ENCODE measurements at regions not wholly inside any gene's neighbourhood (a gene's known extent, or its start where the extent isn't known, plus 50 kb on each side); places are given as distances from the start of the nearest gene placed in this dataset.
"Not testable (repeated sequence)": the region's sequence is repeated elsewhere in the genome, so short reads cannot be mapped to it uniquely, and the experiment has no call there.

DNA sequence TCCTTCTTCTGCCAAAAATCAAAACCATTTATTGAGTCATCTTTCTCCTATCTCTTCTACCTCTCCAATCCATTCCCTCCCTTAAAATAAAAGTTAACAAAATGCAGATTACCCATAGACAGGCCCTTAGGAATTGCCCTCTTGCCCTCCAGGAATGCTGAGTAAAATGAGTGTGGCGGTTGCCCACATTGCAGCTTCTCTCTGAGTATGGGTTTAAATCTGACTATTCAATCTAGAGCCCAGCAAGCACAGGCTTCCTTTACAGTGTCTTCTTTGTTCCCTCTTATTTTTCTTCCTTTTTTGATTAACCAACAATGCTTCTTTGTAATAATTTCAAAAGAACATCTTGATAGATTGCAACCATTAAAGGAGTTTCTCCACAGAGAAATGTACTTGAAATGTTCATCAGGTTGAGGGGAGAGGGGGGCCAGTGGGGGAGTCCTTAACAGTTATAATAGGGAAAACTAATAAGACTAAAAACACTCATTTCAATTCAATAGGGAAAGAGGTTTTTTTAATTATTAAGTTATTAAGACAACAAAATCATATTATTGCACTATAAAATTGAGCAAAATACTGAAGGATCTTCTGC is 135.3 kb upstream of the LMCD1 start:
- no peak for FAIRE-seq

GRCh38 chr3:8368598-8368997 is 133.0 kb upstream of the LMCD1 start:
- no peak for FAIRE-seq

DNA sequence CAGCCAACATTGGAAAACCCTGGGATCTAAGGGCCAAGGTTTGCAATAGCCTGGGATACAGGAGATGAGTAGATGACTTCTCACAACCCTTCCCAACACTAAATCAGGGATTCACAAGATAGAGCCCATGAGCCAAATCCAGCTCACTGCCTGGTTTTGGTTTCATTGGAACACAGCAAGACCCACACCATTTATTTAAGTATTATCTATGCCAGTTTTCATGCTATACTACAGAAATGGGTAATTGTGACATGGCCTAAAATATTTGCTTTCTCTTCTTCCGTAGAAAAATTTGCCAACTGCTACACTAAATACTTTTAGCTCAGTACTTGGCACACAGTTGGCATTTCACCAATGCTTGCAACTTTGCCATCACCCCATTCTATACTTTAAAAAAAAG is 132.0 kb upstream of the LMCD1 start:
- no peak for FAIRE-seq

- FAIRE-seq = no peak
Measured at GRCh38 chr3:8371085-8371551, 130.5 kb upstream of the LMCD1 start.

DNA sequence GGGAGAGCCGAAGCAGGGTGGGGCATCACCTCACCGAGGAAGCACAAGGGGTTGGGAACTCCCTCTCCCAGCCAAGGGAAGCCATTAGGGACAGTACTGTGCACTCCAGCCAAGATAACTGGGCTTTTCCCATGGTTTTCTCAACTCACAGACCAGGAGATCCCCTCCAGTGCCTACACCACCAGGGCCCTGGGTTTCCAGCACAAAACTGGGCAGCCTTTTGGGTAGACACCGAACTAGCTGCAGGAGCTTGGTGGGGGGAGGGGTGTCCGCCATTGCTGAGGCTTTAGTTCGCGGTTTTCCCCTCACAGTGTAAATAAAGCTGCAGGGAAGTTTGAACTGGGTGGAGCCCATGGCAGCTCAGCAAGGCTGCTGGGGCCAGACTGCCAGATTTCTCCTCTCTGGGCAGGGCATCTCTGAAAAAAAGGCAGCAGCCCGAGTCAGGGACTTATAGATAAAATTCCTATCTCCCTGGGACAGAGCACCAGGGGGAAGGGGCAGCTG is 129.6 kb upstream of the LMCD1 start:
- no peak for FAIRE-seq

DNA sequence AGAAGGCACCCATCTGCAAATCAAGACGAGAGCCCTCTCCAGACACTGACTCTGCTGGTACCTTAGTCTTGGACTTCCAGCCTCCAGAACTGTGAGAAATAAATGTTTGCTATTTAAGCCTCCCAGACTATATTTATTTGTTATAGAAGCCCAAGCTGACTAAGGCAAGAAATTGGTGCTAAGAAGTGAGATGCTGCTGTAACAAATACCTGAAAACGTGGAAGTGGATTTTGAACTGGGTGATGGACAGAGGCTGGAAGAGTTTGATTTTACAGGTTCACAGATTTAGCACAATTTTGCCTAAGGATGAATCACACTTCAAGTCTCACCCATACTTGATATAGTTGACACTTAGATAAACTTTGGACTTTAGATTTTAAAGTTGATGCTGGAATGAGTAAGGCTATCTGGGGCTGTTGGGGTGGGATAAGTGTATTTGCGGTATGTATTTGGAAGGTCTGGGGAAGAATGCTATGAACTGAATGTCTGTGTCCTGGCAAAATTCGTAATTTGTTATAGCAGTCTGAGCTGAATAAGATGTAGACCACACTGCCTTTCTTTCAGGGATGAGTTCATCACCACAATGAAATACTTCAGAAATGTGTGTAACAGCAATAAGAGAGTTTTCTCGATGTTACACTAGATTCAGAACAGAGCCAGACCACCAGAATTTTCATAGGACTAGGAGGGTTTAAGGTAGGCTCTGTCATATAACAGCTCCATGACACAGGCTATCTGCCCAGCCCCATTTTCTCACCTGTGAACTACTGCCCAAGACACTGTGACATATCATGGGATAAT is 120.5 kb upstream of the LMCD1 start:
- FAIRE-seq = no peak

GRCh38 chr3:8385848-8386620 is 115.6 kb upstream of the LMCD1 start:
- FAIRE-seq = no peak

DNA sequence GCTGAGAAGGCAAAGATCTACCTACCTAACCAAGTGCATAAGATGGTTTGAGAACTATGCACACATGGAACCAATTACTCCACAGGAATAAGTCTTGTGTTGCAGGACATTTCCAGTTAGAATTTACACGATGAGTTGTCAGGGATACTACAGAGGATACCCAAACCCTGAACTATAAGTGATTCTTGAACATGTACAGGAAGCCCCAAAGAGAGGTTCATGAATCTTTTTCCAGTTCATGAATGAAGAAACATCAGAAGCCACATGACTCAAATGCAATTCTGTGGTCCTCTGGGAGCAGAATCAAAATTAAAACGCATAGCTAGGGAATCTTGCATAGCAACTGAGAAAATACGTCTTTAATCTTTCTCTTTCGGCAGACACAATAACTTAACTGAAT is 114.1 kb upstream of the LMCD1 start:
- FAIRE-seq = no peak

GRCh38 chr3:8399686-8400085 is 101.9 kb upstream of the LMCD1 start:
- no peak for FAIRE-seq

DNA sequence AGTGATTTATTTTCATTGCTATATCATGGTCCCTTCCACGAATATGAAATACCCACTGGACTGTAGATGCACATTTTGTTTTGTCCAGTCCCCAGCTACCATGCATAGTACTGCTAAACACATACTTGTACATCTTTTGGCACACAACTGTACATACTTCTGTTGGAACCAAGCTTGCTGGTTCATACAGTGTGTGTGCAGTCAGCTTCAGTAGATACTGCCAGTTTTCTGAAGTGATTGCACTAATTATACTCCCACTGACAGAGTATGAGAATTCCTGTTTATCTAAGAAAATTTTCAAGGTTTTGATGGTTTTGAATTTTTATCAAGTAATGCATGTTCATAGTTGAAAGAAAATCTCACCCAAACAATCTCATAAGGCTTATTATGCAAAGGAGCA is 100.7 kb upstream of the LMCD1 start:
- no peak for FAIRE-seq

DNA sequence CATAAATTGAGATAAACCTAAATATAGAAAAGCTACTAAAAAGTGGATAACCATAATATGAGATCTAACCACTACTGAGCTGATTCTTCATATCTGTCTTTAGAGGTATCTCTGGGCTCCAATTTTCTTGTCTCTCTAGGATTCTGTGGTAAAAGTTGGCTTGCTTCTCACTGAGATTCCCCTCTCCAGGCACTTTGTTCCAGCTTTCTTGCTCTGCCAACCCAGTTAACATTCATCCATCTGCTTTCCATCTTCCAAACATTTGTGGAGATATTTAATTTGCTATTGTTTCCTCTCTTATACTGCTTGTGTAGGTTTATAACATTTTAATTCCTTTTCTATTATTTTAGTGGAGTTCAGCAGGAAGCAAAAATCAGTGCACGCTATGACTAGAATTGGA is 97.6 kb upstream of the LMCD1 start:
- FAIRE-seq = no peak

GRCh38 chr3:8405144-8405543 is 96.5 kb upstream of the LMCD1 start:
- no peak for FAIRE-seq

GRCh38 chr3:8406479-8406878 is 95.1 kb upstream of the LMCD1 start:
- no peak for FAIRE-seq

DNA sequence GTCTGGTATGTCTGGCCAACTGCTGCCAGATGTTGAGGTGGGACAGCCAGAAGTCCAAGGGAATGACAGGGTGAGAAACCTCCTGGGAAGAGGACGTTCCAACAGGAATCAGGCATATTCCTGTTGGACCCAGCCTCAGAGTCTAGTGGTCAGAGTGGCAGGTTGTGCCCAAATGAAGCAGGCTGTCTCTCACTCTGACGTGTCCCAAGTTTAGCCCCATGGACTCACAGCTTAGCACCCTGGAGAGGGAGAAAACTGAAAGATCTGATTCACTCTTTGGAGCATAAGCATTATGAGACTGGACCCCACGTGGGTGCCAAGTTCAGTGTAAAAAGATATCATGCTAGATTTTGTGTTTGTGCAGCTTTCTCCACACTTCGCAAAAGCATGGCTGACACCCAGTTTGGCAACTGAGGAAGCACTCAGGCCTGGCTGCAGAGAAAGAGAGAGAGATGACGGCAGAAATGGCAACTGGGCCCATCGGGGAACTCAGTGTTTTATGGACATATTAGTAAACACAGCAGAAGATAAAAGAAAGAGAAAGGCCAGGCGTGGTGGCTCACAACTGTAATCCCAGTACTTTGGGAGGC is 88.2 kb upstream of the LMCD1 start:
- FAIRE-seq = no peak

DNA sequence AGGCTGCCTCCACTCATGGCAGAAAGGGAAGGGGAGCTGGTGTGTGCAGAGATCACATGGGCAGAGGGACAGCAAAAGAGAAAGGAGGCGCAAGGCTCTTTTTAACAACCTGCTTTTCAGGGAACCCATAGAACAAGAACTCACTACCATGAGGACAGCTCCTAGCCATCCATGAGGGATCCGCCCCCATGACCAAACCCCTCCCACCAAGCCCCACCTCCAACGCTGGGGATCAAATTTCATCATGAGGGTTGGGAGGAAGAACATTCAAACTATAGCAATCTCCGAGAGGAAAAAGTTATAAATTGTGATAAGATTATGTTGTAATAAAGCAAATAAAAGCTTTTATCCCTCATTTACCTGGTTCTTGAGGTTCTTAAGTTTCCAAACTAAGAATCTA is 84.7 kb upstream of the LMCD1 start:
- FAIRE-seq = no peak

GRCh38 chr3:8420612-8421011 is 81.0 kb upstream of the LMCD1 start:
- FAIRE-seq = no peak

- FAIRE-seq = no peak
Measured at GRCh38 chr3:8421267-8421666, 80.4 kb upstream of the LMCD1 start.

- FAIRE-seq = no peak
Measured at GRCh38 chr3:8421711-8422110, 79.9 kb upstream of the LMCD1 start.

GRCh38 chr3:8423307-8423706 is 78.3 kb upstream of the LMCD1 start:
- FAIRE-seq = no peak

DNA sequence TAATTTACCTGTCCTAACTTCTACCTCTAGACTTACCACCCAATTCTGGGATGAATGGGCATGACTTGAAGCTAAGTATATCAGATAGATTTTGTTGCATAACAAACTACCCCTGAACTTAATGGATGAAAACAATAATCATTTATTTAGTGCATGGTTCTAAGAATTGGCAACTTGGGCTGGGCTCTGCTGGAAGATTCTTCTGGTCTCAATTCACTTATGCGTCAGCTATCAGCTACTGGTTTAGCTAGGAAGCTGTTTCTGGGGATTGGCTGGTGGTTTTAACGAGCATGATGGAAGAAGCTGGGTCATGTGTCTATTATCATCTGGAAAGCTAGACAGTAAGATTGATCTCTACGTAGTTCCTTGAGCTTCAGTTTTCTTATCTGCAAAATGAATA is 77.3 kb upstream of the LMCD1 start:
- no peak for FAIRE-seq

DNA sequence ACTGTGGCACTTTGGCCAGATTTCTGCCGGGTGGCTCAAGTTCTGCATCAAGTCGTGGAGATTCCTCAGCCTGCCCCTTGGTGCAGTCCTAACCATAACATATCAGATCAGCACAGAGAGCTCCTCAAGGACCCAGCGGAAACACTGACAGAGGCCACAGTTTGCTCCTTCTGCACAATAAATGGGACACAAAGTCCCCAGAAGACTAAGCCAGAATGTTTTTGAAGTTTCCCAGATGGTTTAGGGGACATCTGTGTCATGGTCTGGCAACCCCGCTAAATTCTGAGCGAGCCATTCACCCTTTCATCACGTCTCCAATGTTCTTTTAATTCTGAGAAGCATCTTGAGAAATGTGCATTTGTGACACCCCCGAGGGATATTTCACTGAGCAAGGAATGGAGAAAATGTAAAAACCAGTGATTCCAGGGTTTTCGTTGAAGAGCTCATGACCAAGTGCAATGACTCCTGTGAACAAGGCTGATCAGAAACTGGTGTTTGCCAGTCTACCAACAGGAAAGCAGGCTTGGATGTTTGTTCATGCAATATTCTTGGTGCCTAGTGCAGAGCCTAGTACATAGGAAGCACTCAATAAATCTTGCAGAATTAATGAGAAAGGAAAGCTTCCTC is 64.8 kb upstream of the LMCD1 start:
- no peak for FAIRE-seq

GRCh38 chr3:8438507-8439079 is 63.0 kb upstream of the LMCD1 start:
- no peak for FAIRE-seq

- not testable (repeated sequence) for FAIRE-seq
Measured at GRCh38 chr3:8440142-8440541, 61.5 kb upstream of the LMCD1 start.

Data from TTC549 (cell line).